ENCODE measurements at regions not wholly inside any gene's neighbourhood (a gene's known extent, or its start where the extent isn't known, plus 50 kb on each side); places are given as distances from the start of the nearest gene placed in this dataset.

DNA sequence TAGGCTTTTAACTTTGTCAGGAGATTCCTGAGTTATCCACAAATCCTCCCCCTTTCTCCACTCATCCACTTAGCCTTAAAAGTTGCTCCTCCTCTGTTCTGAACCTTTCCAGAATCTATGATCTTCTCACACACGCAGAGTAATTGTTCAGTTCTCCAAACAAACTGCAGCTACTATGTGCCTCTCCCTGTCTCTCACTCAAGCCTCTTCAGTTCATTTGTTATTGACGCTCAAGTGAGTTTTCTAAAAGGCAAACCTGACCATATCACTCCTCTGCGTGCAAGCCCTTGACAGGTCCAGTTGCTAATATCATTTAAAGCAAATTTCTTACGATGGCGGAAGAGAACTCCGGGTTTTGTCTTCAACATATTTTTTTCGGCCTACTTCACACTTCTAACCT is 1169.7 kb upstream of the TENM4 start:
- Mint-ChIP-seq H3K4me1 (ENCODE audit: low read depth) (no peaks in the 10 kb centered on the region), H3K9me3 (peaks cover 12% of the 10 kb centered on the region), H3K27ac (no peak overlapping the region), H3K36me3 (ENCODE audit: low read depth) (no peaks in the 10 kb centered on the region), H3K4me3 (no peak overlapping the region), H3K27me3 (ENCODE audit: low read depth) (no peaks in the 10 kb centered on the region)
- intact Hi-C loops (cut with micrococcal nuclease), result no loop called here
- CTCF ChIA-PET, result no interaction called here
- DNase-seq, result no peak

- no peak for DNase-seq
- H3K36me3 Mint-ChIP-seq (ENCODE audit: low read depth), result no peaks in the 10 kb centered on the region
- H3K9me3 Mint-ChIP-seq, result peaks cover 7% of the 10 kb centered on the region
- no peak overlapping the region for H3K27ac Mint-ChIP-seq
- no peaks in the 10 kb centered on the region for H3K27me3 Mint-ChIP-seq (ENCODE audit: low read depth)
- CTCF ChIA-PET, result interaction anchor here (0.6 kb wide), 1 partner anchor 9 kb away, joined by 4 read pairs; no protein-coding TSS in a partner anchor
- intact Hi-C loops (cut with micrococcal nuclease), result no loop called here
- H3K4me1 Mint-ChIP-seq (ENCODE audit: low read depth), result no peaks in the 10 kb centered on the region
- H3K4me3 Mint-ChIP-seq, result no peak overlapping the region
These were observed 1162.6 kb upstream of the TENM4 start for GRCh38 chr11:80603472-80603871.

DNA sequence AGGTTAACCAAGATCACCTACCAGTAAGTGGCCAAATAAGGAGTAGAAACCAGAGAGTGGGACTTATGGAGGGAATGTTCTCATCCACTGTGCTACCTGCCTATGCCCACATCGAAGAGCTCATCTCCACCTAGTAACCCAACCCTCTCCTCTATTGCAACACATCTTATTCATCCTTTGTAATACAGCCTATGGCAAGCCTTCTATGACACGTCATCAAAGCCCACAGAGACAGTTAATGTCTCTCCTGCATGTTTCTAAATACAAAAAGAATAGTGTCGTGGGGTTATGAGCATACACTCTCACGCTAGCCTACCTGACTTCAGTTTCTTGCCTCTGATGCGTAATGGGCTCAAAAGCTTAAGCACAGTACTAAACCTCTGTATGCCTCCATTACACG is 1158.1 kb upstream of the TENM4 start:
- Mint-ChIP-seq H3K4me3 (no peak overlapping the region), H3K36me3 (ENCODE audit: low read depth) (no peaks in the 10 kb centered on the region), H3K4me1 (ENCODE audit: low read depth) (no peaks in the 10 kb centered on the region), H3K27me3 (ENCODE audit: low read depth) (no peaks in the 10 kb centered on the region), H3K27ac (no peak overlapping the region), H3K9me3 (peaks cover 7% of the 10 kb centered on the region)
- CTCF ChIA-PET, result no interaction called here
- no peak for DNase-seq
- intact Hi-C loops (cut with micrococcal nuclease), result no loop called here

- intact Hi-C loops (cut with micrococcal nuclease), result no loop called here
- CTCF ChIA-PET, result no interaction called here
- Mint-ChIP-seq H3K4me3 (no peak overlapping the region), H3K9me3 (peaks cover 5% of the 10 kb centered on the region), H3K36me3 (ENCODE audit: low read depth) (no peaks in the 10 kb centered on the region), H3K27me3 (ENCODE audit: low read depth) (no peaks in the 10 kb centered on the region), H3K4me1 (ENCODE audit: low read depth) (no peaks in the 10 kb centered on the region), H3K27ac (no peak overlapping the region)
- DNase-seq, result no peak
These were observed 1155.5 kb upstream of the TENM4 start for GRCh38 chr11:80596291-80596810.

GRCh38 chr11:80595011-80595410 is 1154.2 kb upstream of the TENM4 start:
- H3K27ac Mint-ChIP-seq, result no peak overlapping the region
- CTCF ChIA-PET, result no interaction called here
- no peaks in the 10 kb centered on the region for H3K27me3 Mint-ChIP-seq (ENCODE audit: low read depth)
- H3K4me1 Mint-ChIP-seq (ENCODE audit: low read depth), result no peaks in the 10 kb centered on the region
- H3K36me3 Mint-ChIP-seq (ENCODE audit: low read depth), result no peaks in the 10 kb centered on the region
- intact Hi-C loops (cut with micrococcal nuclease), result no loop called here
- peaks cover 8% of the 10 kb centered on the region for H3K9me3 Mint-ChIP-seq
- DNase-seq, result no peak
- H3K4me3 Mint-ChIP-seq, result no peak overlapping the region

DNA sequence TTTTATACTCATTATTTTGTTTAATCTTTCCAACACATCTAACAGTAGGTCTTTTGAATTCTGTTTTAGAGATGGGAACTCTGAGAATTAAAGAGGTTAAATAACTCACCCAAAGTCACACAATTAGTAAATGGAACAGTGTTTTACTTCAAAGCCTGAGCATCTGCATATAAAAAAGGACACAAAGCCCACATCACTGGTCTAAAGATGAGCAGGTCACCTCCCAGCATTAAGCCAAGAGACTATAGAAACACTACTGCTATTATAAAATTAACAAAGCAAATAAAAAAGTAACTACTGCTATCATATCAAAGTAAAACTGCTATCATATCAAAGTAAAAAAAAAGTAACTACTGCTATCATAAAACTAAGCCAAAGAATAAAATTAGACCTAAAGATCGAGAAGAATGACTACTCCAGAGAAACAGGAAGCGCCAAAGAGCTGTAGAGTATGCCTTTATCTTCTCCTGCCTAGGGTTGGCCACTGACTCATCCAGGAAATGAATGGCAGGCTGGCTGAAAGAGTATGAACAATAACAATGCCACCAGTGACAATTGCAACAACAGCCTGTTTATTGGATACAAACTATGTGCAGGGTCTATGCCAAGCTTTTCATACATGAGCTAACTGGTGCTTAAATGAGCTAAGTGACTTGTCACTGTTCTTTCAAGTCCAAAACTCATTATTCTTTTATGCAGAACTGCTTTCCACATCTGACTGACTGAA is 1153.0 kb upstream of the TENM4 start:
- Mint-ChIP-seq H3K36me3 (ENCODE audit: low read depth) (no peaks in the 10 kb centered on the region), H3K4me3 (no peak overlapping the region), H3K27me3 (ENCODE audit: low read depth) (no peaks in the 10 kb centered on the region), H3K4me1 (ENCODE audit: low read depth) (no peaks in the 10 kb centered on the region), H3K27ac (no peak overlapping the region), H3K9me3 (peaks cover 7% of the 10 kb centered on the region)
- CTCF ChIA-PET, result no interaction called here
- intact Hi-C loops (cut with micrococcal nuclease), result no loop called here
- no peak for DNase-seq

DNA sequence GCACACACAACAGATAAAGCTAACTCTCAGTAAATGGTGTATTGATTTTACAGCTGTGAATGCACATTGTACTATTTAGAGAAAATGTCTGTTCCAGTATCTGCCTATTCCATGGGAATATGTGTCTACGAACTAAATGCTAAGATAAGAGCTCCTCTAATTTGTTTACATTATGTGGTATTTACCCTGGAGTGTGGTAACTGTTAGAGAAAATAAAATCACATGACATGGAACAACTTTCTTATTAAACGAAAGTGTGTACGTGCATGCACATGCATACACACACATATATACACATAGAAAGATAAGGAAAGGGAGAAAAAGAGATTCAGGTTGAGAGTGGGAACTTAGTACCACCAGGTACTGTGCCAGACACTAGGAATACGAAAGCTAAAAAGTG is 1151.7 kb upstream of the TENM4 start:
- CTCF ChIA-PET, result no interaction called here
- intact Hi-C loops (cut with micrococcal nuclease), result no loop called here
- Mint-ChIP-seq H3K9me3 (peaks cover 8% of the 10 kb centered on the region), H3K27me3 (ENCODE audit: low read depth) (no peaks in the 10 kb centered on the region), H3K4me1 (ENCODE audit: low read depth) (no peaks in the 10 kb centered on the region), H3K27ac (no peak overlapping the region), H3K36me3 (ENCODE audit: low read depth) (no peaks in the 10 kb centered on the region), H3K4me3 (no peak overlapping the region)
- DNase-seq, result no peak

- DNase-seq, result no peak
- intact Hi-C loops (cut with micrococcal nuclease), result no loop called here
- Mint-ChIP-seq H3K27me3 (ENCODE audit: low read depth) (no peaks in the 10 kb centered on the region), H3K4me3 (no peak overlapping the region), H3K27ac (no peak overlapping the region), H3K9me3 (peaks cover 9% of the 10 kb centered on the region), H3K36me3 (ENCODE audit: low read depth) (no peaks in the 10 kb centered on the region), H3K4me1 (ENCODE audit: low read depth) (no peaks in the 10 kb centered on the region)
- CTCF ChIA-PET, result no interaction called here
These were observed 1147.1 kb upstream of the TENM4 start for GRCh38 chr11:80587906-80588305.

GRCh38 chr11:80586464-80586863 is 1145.6 kb upstream of the TENM4 start:
- no peaks in the 10 kb centered on the region for H3K4me1 Mint-ChIP-seq (ENCODE audit: low read depth)
- no peaks in the 10 kb centered on the region for H3K27me3 Mint-ChIP-seq (ENCODE audit: low read depth)
- H3K27ac Mint-ChIP-seq, result no peak overlapping the region
- no peak for DNase-seq
- no peaks in the 10 kb centered on the region for H3K36me3 Mint-ChIP-seq (ENCODE audit: low read depth)
- intact Hi-C loops (cut with micrococcal nuclease), result no loop called here
- CTCF ChIA-PET, result no interaction called here
- peaks cover 10% of the 10 kb centered on the region for H3K9me3 Mint-ChIP-seq
- no peak overlapping the region for H3K4me3 Mint-ChIP-seq

GRCh38 chr11:80584661-80585060 is 1143.8 kb upstream of the TENM4 start:
- DNase-seq, result no peak
- intact Hi-C loops (cut with micrococcal nuclease), result no loop called here
- CTCF ChIA-PET, result no interaction called here

DNA sequence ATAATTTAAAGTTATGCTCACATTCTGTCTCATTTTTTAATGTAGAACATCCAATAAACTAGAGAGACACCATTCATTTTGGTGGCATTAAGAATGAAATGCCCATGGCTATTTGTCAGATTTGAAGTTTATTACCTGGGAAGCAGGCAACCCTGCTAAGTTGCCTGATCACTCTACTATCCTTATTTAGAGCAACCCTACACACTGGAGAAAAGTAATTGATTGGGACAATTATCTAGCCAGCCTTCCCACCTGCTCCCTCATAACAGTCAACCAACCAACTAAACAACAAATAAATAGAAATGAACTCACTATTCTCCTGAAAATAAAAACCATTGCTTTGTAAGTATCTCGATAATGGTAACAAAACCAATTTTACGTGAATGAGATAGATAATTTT is 1129.0 kb upstream of the TENM4 start:
- intact Hi-C loops (cut with micrococcal nuclease), result no loop called here
- CTCF ChIA-PET, result no interaction called here
- Mint-ChIP-seq H3K4me1 (ENCODE audit: low read depth) (no peaks in the 10 kb centered on the region), H3K27me3 (ENCODE audit: low read depth) (no peaks in the 10 kb centered on the region), H3K4me3 (no peak overlapping the region), H3K27ac (no peak overlapping the region), H3K9me3 (peaks cover 17% of the 10 kb centered on the region), H3K36me3 (ENCODE audit: low read depth) (no peaks in the 10 kb centered on the region)
- no peak for DNase-seq

More at GRCh38 chr11:80584661-80585060, 1143.8 kb upstream of the TENM4 start:
- H3K4me3 Mint-ChIP-seq, result no peak overlapping the region
- H3K27ac Mint-ChIP-seq, result no peak overlapping the region
- no peaks in the 10 kb centered on the region for H3K27me3 Mint-ChIP-seq (ENCODE audit: low read depth)
- H3K4me1 Mint-ChIP-seq (ENCODE audit: low read depth), result no peaks in the 10 kb centered on the region
- peaks cover 7% of the 10 kb centered on the region for H3K9me3 Mint-ChIP-seq
- H3K36me3 Mint-ChIP-seq (ENCODE audit: low read depth), result no peaks in the 10 kb centered on the region

DNA sequence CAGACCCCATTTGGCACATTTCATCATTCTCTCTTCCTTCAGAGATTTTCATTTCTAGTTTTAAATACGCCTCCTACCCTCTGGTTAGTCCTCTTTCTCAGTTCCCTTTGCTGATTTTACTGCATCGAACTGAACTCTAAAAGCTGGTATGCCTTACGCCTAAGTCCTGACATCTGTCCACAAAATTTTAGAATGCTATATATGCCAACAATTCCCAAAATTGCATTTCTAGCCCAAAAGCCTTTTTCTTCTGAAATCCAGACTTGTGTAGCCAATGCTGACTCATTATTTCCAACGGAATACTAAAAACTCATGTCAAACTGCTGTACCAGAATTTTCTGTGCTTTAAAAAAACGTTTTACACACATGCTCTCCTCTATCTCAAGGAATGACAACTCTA is 1124.4 kb upstream of the TENM4 start:
- H3K27me3 Mint-ChIP-seq (ENCODE audit: low read depth), result no peaks in the 10 kb centered on the region
- CTCF ChIA-PET, result no interaction called here
- H3K4me1 Mint-ChIP-seq (ENCODE audit: low read depth), result no peaks in the 10 kb centered on the region
- H3K9me3 Mint-ChIP-seq, result peaks cover 5% of the 10 kb centered on the region
- no peak overlapping the region for H3K27ac Mint-ChIP-seq
- no peak overlapping the region for H3K4me3 Mint-ChIP-seq
- DNase-seq, result no peak
- intact Hi-C loops (cut with micrococcal nuclease), result no loop called here
- no peaks in the 10 kb centered on the region for H3K36me3 Mint-ChIP-seq (ENCODE audit: low read depth)

- CTCF ChIA-PET, result no interaction called here
- no peak for DNase-seq
- no peak overlapping the region for H3K4me3 Mint-ChIP-seq
- intact Hi-C loops (cut with micrococcal nuclease), result no loop called here
- no peaks in the 10 kb centered on the region for H3K36me3 Mint-ChIP-seq (ENCODE audit: low read depth)
- H3K27me3 Mint-ChIP-seq (ENCODE audit: low read depth), result no peaks in the 10 kb centered on the region
- peaks cover 7% of the 10 kb centered on the region for H3K9me3 Mint-ChIP-seq
- no peaks in the 10 kb centered on the region for H3K4me1 Mint-ChIP-seq (ENCODE audit: low read depth)
- H3K27ac Mint-ChIP-seq, result no peak overlapping the region
These were observed 1121.8 kb upstream of the TENM4 start for GRCh38 chr11:80562523-80563125.
